Large intestine (tissue), 3 donors: ENCODE measurements at regions not wholly inside any gene's neighbourhood (a gene's known extent, or its start where the extent isn't known, plus 50 kb on each side); places are given as distances from the start of the nearest gene placed in this dataset.

Experiments
- DNase-seq, 2 donors: peaks; one replicate each; pipeline versions ENCODE4 v3.0.0 to v3.0.0-alpha.2; 2013
- H3K27ac ChIP-seq: one replicate; pipeline ENCODE4 v1.5.1; 2013; ENCODE audit warnings: low read length
- H3K27me3 ChIP-seq: 2 replicates; pipeline ENCODE4 v1.6.1; 2013; ENCODE audit warnings: low read length; ENCODE audit not compliant: control insufficient read depth, insufficient read depth
- H3K36me3 ChIP-seq: 2 replicates; pipeline ENCODE4 v1.6.1; 2013; ENCODE audit warnings: low read length; ENCODE audit not compliant: control insufficient read depth, insufficient read depth
- H3K4me1 ChIP-seq: one replicate; pipeline ENCODE4 v1.6.1; 2013; ENCODE audit warnings: low read length; ENCODE audit not compliant: control insufficient read depth, insufficient read depth
- H3K4me3 ChIP-seq: one replicate; pipeline ENCODE4 v1.5.1; 2013; ENCODE audit warnings: low read length
- H3K9me3 ChIP-seq: one replicate; pipeline ENCODE4 v1.6.1; 2013; ENCODE audit warnings: mild to moderate bottlenecking, low read depth, low read length, moderate library complexity; ENCODE audit not compliant: control insufficient read depth
- WGBS: methylation state at CpG from one replicate; pipeline ENCODE4 v1.1.5; 2013; ENCODE audit warnings: low lambda C conversion rate; ENCODE audit not compliant: insufficient coverage; 5-methylcytosine and 5-hydroxymethylcytosine counted together

GRCh38 chr12:126083926-126084325, 1018.7 kb downstream of the AACS start:
- Histone ChIP-seq H3K27me3 (no peaks in the 10 kb centered on the region), H3K4me1 (no peaks in the 10 kb centered on the region), H3K36me3 (no peaks in the 10 kb centered on the region), H3K9me3 (no peaks in the 10 kb centered on the region), H3K27ac (no peak overlapping the region), H3K4me3 (no peak overlapping the region)
- DNase-seq: no peak
- WGBS: no CpG with 5 or more reads among the region's 8 CpGs

- no peaks in the 10 kb centered on the region for H3K36me3 ChIP-seq
- H3K9me3 ChIP-seq: no peaks in the 10 kb centered on the region
- no peak overlapping the region for H3K4me3 ChIP-seq
- H3K27ac ChIP-seq: no peak overlapping the region
- no peaks in the 10 kb centered on the region for H3K27me3 ChIP-seq
- H3K4me1 ChIP-seq: no peaks in the 10 kb centered on the region
- DNase-seq: no peak
Measured at GRCh38 chr12:126084480-126084879, 1019.2 kb downstream of the AACS start.

GRCh38 chr12:126086242-126086641, 1021.0 kb downstream of the AACS start:
- H3K9me3 ChIP-seq: no peaks in the 10 kb centered on the region
- 33% methylated on average over 1 of the region's 3 CpGs for WGBS

GRCh38 chr12:126087692-126088091, 1022.5 kb downstream of the AACS start:
- H3K36me3 ChIP-seq: no peaks in the 10 kb centered on the region
- no peak overlapping the region for H3K4me3 ChIP-seq
- no peak overlapping the region for H3K27ac ChIP-seq
- H3K4me1 ChIP-seq: no peaks in the 10 kb centered on the region
- no peaks in the 10 kb centered on the region for H3K9me3 ChIP-seq
- no CpG with 5 or more reads among the region's 3 CpGs for WGBS
- H3K27me3 ChIP-seq: no peaks in the 10 kb centered on the region
- DNase-seq: no peak

More at GRCh38 chr12:126086242-126086641, 1021.0 kb downstream of the AACS start:
- Histone ChIP-seq H3K4me3 (no peak overlapping the region), H3K27ac (no peak overlapping the region), H3K4me1 (no peaks in the 10 kb centered on the region), H3K36me3 (no peaks in the 10 kb centered on the region), H3K27me3 (no peaks in the 10 kb centered on the region)
- no peak for DNase-seq

GRCh38 chr12:126093908-126094307, 1028.7 kb downstream of the AACS start:
- H3K4me3 ChIP-seq: no peak overlapping the region
- DNase-seq: no peak
- H3K36me3 ChIP-seq: no peaks in the 10 kb centered on the region
- no peaks in the 10 kb centered on the region for H3K9me3 ChIP-seq
- H3K27ac ChIP-seq: no peak overlapping the region
- no peaks in the 10 kb centered on the region for H3K4me1 ChIP-seq
- no CpG with 5 or more reads among the region's 1 CpG for WGBS
- H3K27me3 ChIP-seq: no peaks in the 10 kb centered on the region

- Histone ChIP-seq H3K27ac (no peak overlapping the region), H3K9me3 (no peaks in the 10 kb centered on the region), H3K4me1 (no peaks in the 10 kb centered on the region), H3K27me3 (no peaks in the 10 kb centered on the region), H3K36me3 (no peaks in the 10 kb centered on the region), H3K4me3 (no peak overlapping the region)
- WGBS: no CpG with 5 or more reads among the region's 3 CpGs
- no peak for DNase-seq
Measured at GRCh38 chr12:126095748-126096510, 1030.7 kb downstream of the AACS start.

- Histone ChIP-seq H3K4me3 (no peak overlapping the region), H3K9me3 (peaks cover 2% of the 10 kb centered on the region), H3K27ac (no peak overlapping the region), H3K36me3 (no peaks in the 10 kb centered on the region), H3K4me1 (no peaks in the 10 kb centered on the region), H3K27me3 (no peaks in the 10 kb centered on the region)
- DNase-seq: no peak
- WGBS: no CpG with 5 or more reads among the region's 4 CpGs
Measured at GRCh38 chr12:126106706-126107105, 1041.5 kb downstream of the AACS start.

GRCh38 chr12:126107659-126108058, 1042.4 kb downstream of the AACS start:
- Histone ChIP-seq H3K4me1 (no peaks in the 10 kb centered on the region), H3K4me3 (no peak overlapping the region), H3K27me3 (no peaks in the 10 kb centered on the region), H3K9me3 (peaks cover 2% of the 10 kb centered on the region), H3K36me3 (no peaks in the 10 kb centered on the region), H3K27ac (no peak overlapping the region)
- WGBS: no CpG with 5 or more reads among the region's 13 CpGs
- no peak for DNase-seq

- no peaks in the 10 kb centered on the region for H3K4me1 ChIP-seq
- H3K36me3 ChIP-seq: no peaks in the 10 kb centered on the region
- H3K27me3 ChIP-seq: no peaks in the 10 kb centered on the region
- peaks cover 2% of the 10 kb centered on the region for H3K9me3 ChIP-seq
- no peak overlapping the region for H3K4me3 ChIP-seq
- WGBS: no CpG with 5 or more reads among the region's 3 CpGs
- no peak for DNase-seq
- no peak overlapping the region for H3K27ac ChIP-seq
Measured at GRCh38 chr12:126108247-126108646, 1043.0 kb downstream of the AACS start.

- Histone ChIP-seq H3K4me3 (no peak overlapping the region), H3K36me3 (no peaks in the 10 kb centered on the region), H3K4me1 (no peaks in the 10 kb centered on the region), H3K27ac (no peak overlapping the region), H3K9me3 (peaks cover 2% of the 10 kb centered on the region), H3K27me3 (no peaks in the 10 kb centered on the region)
- 100% methylated on average over 1 of the region's 1 CpG for WGBS
- DNase-seq: no peak
Measured at GRCh38 chr12:126112141-126112540, 1046.9 kb downstream of the AACS start.

- DNase-seq: no peak
- H3K27me3 ChIP-seq: no peaks in the 10 kb centered on the region
- no CpG with 5 or more reads among the region's 1 CpG for WGBS
- no peaks in the 10 kb centered on the region for H3K9me3 ChIP-seq
- no peaks in the 10 kb centered on the region for H3K4me1 ChIP-seq
- no peak overlapping the region for H3K4me3 ChIP-seq
- H3K27ac ChIP-seq: no peak overlapping the region
- H3K36me3 ChIP-seq: no peaks in the 10 kb centered on the region
Measured at GRCh38 chr12:126112849-126113248, 1047.6 kb downstream of the AACS start.
